CD14-positive monocyte (primary cell): ENCODE measurements at regions not wholly inside any gene's neighbourhood (a gene's known extent, or its start where the extent isn't known, plus 50 kb on each side); places are given as distances from the start of the nearest gene placed in this dataset.

ENCODE experiments used
- DNase-seq, 3 donors: peaks; one replicate each; pipeline ENCODE4 v3.0.0-alpha.2; 2011 to 2022
- H2AFZ ChIP-seq: 2 replicates; pipeline ENCODE4 v1.6.0; 2012; ENCODE audit warnings: mild to moderate bottlenecking, low read depth, low read length, inconsistent platforms; ENCODE audit not compliant: insufficient read depth, poor library complexity, severe bottlenecking
- H3K27ac ChIP-seq, 2 donors: 1 replicate in 1 of 2; 2 replicates in 1 of 2; pipeline ENCODE4 v1.5.1; 2012 to 2013; ENCODE audit warnings: low read length in 2 of 2, control low read depth in 1 of 2, inconsistent platforms in 1 of 2, low read depth in 1 of 2, mild to moderate bottlenecking in 1 of 2
- H3K27me3 ChIP-seq, 2 donors: one replicate each; pipeline versions ENCODE4 v1.6.0 to v1.6.1; 2011 to 2013; ENCODE audit warnings: low read length in 2 of 2; ENCODE audit not compliant: control insufficient read depth in 2 of 2, insufficient read depth in 2 of 2
- H3K36me3 ChIP-seq, 2 donors: replicated peaks in 1 of 2; 1 replicate in 1 of 2; 2 replicates in 1 of 2; pipeline versions ENCODE4 v1.5.1 to v1.6.1; 2012 to 2013; ENCODE audit warnings: low read length in 2 of 2, control low read depth in 1 of 2, inconsistent platforms in 1 of 2, mild to moderate bottlenecking in 1 of 2; ENCODE audit not compliant: insufficient read depth in 2 of 2, control insufficient read depth in 1 of 2
- H3K4me1 ChIP-seq, 2 donors: 1 replicate in 1 of 2; 2 replicates in 1 of 2; pipeline versions ENCODE4 v1.5.1 to v1.6.1; 2012 to 2013; ENCODE audit warnings: low read length in 2 of 2, control low read depth in 1 of 2, inconsistent platforms in 1 of 2, mild to moderate bottlenecking in 1 of 2, moderate library complexity in 1 of 2; ENCODE audit not compliant: insufficient read depth in 2 of 2, control insufficient read depth in 1 of 2
- H3K4me2 ChIP-seq: replicated peaks from 2 replicates; pipeline ENCODE3; 2012; ENCODE audit warnings: low read length, moderate library complexity, mild to moderate bottlenecking; ENCODE audit not compliant: poor library complexity, severe bottlenecking; ENCODE audit errors: extremely low read depth
- H3K4me3 ChIP-seq, 3 experiments: fragments of 200-600 bp in 1 of 3; sonication (generic) in 1 of 3; replicated peaks in 1 of 3; 1 replicate in 2 of 3; 2 replicates in 1 of 3; pipeline ENCODE4 v1.5.1; 2011 to 2013; ENCODE audit warnings: low read length in 3 of 3, mild to moderate bottlenecking in 3 of 3, control low read depth in 2 of 3, low read depth in 2 of 3, inconsistent platforms in 1 of 3, moderate library complexity in 1 of 3
- H3K79me2 ChIP-seq: 2 replicates; pipeline ENCODE4 v1.6.0; 2012; ENCODE audit warnings: mild to moderate bottlenecking, control low read depth, inconsistent platforms, low read length, moderate library complexity; ENCODE audit not compliant: insufficient read depth
- H3K9ac ChIP-seq: 2 replicates; pipeline ENCODE4 v1.6.0; 2017; ENCODE audit warnings: low read length, mild to moderate bottlenecking; ENCODE audit not compliant: insufficient read depth, poor library complexity, severe bottlenecking
- H3K9me3 ChIP-seq, 2 donors: replicated peaks in 1 of 2; 1 replicate in 1 of 2; 2 replicates in 1 of 2; pipeline versions ENCODE4 v1.5.1 to v1.6.1; 2012 to 2013; ENCODE audit warnings: low read length in 2 of 2, control low read depth in 1 of 2; ENCODE audit not compliant: control insufficient read depth in 1 of 2, insufficient read depth in 1 of 2
- H4K20me1 ChIP-seq: 2 replicates; pipeline ENCODE4 v1.6.0; 2012; ENCODE audit warnings: mild to moderate bottlenecking, low read length, control low read depth, moderate library complexity; ENCODE audit not compliant: insufficient read depth
- H3K27ac Mint-ChIP-seq, 7 donors: one replicate each; pipeline ENCODE4 v1.8.0; 2020; ENCODE audit warnings: mild to moderate bottlenecking in 7 of 7, mixed read lengths in 7 of 7, moderate library complexity in 6 of 7, inconsistent platforms in 2 of 7
- H3K27me3 Mint-ChIP-seq, 3 donors: one replicate each; pipeline ENCODE4 v1.8.0; 2021 to 2022; ENCODE audit warnings: low read depth in 3 of 3, mild to moderate bottlenecking in 3 of 3, mixed read lengths in 3 of 3, moderate library complexity in 3 of 3, inconsistent platforms in 1 of 3
- H3K36me3 Mint-ChIP-seq, 2 donors: one replicate each; pipeline ENCODE4 v1.8.0; 2020; ENCODE audit warnings: mixed read lengths in 2 of 2, inconsistent platforms in 1 of 2, mild to moderate bottlenecking in 1 of 2
- H3K4me1 Mint-ChIP-seq: one replicate; pipeline ENCODE4 v1.8.0; 2020; ENCODE audit warnings: mild to moderate bottlenecking, mixed read lengths
- H3K4me3 Mint-ChIP-seq, 2 donors: one replicate each; pipeline ENCODE4 v1.8.0; 2020; ENCODE audit warnings: mild to moderate bottlenecking in 2 of 2, mixed read lengths in 2 of 2, moderate library complexity in 1 of 2
- H3K9me3 Mint-ChIP-seq, 7 donors: one replicate each; pipeline ENCODE4 v1.8.0; 2020 to 2022; ENCODE audit warnings: mixed read lengths in 7 of 7, mild to moderate bottlenecking in 6 of 7, moderate library complexity in 6 of 7, inconsistent platforms in 2 of 7
- WGBS: methylation state at CpG from one replicate; pipeline ENCODE4 v1.1.5; 2013; ENCODE audit warnings: missing lambda C conversion rate; ENCODE audit not compliant: insufficient coverage; 5-methylcytosine and 5-hydroxymethylcytosine counted together
- intact Hi-C, 2 donors: fragments of 100-400 bp; cut with micrococcal nuclease; formaldehyde crosslinking; loops; one replicate each; pipeline versions ENCODE4 v1.15.0 to v1.15.1; 2023
- TF ChIP-seq, protein P1 (sequence below): fragments of 200-600 bp; IDR thresholded peaks from one replicate; pipeline ENCODE4 v1.8.0; 2022; ENCODE audit warnings: antibody characterized with exemption, mild to moderate bottlenecking

- intact Hi-C loops, result no loop called here
- Mint-ChIP-seq H3K36me3 (no peaks in the 10 kb centered on the region), H3K27ac (no peak overlapping the region), H3K4me1 (no peaks in the 10 kb centered on the region), H3K9me3 (peaks cover 0 to 8% (median 5%) of the 10 kb centered on the region in 7 donors), H3K4me3 (no peak overlapping the region), H3K27me3 (peaks cover 2 to 10% (median 3%) of the 10 kb centered on the region in 3 donors)
- Histone ChIP-seq H2AFZ (no peak overlapping the region), H3K4me3 (no peak overlapping the region), H3K9me3 (no peaks in the 10 kb centered on the region), H4K20me1 (no peaks in the 10 kb centered on the region), H3K4me1 (no peaks in the 10 kb centered on the region), H3K9ac (no peak overlapping the region), H3K27ac (no peak overlapping the region), H3K79me2 (no peaks in the 10 kb centered on the region), H3K27me3 (no peaks in the 10 kb centered on the region), H3K4me2 (no peak overlapping the region), H3K36me3 (no peaks in the 10 kb centered on the region)
- no peak for DNase-seq
- TF ChIP-seq, protein P1, sequence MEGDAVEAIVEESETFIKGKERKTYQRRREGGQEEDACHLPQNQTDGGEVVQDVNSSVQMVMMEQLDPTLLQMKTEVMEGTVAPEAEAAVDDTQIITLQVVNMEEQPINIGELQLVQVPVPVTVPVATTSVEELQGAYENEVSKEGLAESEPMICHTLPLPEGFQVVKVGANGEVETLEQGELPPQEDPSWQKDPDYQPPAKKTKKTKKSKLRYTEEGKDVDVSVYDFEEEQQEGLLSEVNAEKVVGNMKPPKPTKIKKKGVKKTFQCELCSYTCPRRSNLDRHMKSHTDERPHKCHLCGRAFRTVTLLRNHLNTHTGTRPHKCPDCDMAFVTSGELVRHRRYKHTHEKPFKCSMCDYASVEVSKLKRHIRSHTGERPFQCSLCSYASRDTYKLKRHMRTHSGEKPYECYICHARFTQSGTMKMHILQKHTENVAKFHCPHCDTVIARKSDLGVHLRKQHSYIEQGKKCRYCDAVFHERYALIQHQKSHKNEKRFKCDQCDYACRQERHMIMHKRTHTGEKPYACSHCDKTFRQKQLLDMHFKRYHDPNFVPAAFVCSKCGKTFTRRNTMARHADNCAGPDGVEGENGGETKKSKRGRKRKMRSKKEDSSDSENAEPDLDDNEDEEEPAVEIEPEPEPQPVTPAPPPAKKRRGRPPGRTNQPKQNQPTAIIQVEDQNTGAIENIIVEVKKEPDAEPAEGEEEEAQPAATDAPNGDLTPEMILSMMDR, result no peak
Measured at GRCh38 chr15:98555173-98555515, 93.2 kb upstream of the IGF1R start.

DNA sequence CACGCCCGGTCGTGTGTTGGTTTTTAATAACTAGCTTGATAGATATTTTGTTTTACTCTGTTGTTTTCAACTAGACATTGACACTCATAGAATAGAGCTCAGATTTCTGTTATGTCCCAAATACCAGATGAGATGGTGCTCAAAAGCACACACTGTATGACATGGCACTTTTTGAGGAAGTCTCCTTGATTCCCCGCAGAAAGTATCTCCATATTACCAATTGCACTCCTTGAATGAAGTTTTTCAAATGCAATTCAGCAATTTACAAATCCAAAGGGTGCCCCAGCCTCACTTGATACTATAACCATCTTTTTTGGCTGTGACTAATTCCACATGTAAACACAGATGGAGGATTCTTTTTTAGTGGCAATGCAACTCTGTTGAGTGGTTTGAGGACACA, 92.0 kb upstream of the IGF1R start:
- intact Hi-C loops, result no loop called here
- Mint-ChIP-seq H3K4me3 (no peak overlapping the region), H3K27ac (no peak overlapping the region), H3K27me3 (peaks cover 2 to 5% (median 4%) of the 10 kb centered on the region in 3 donors), H3K9me3 (peaks cover 0 to 3% (median 0%) of the 10 kb centered on the region in 7 donors), H3K36me3 (no peaks in the 10 kb centered on the region), H3K4me1 (no peaks in the 10 kb centered on the region)
- Histone ChIP-seq H3K4me3 (no peak overlapping the region), H3K4me1 (no peaks in the 10 kb centered on the region), H3K9ac (no peak overlapping the region), H3K4me2 (no peak overlapping the region), H4K20me1 (no peaks in the 10 kb centered on the region), H3K27ac (no peak overlapping the region), H2AFZ (no peak overlapping the region), H3K27me3 (no peaks in the 10 kb centered on the region), H3K9me3 (no peaks in the 10 kb centered on the region), H3K79me2 (no peaks in the 10 kb centered on the region), H3K36me3 (no peaks in the 10 kb centered on the region)
- WGBS, result 60% methylated on average over 1 of the region's 4 CpGs
- TF ChIP-seq, protein P1, result no peak
- DNase-seq, result no peak
